ENCODE measurements at regions not wholly inside any gene's neighbourhood (a gene's known extent, or its start where the extent isn't known, plus 50 kb on each side); places are given as distances from the start of the nearest gene placed in this dataset.

GRCh38 chr21:28159396-28159795 is 833.3 kb downstream of the LTN1 start:
- H3K79me2 ChIP-seq (ENCODE audit: insufficient read depth, low read length) = no peaks in the 10 kb centered on the region
- TF ChIP-seq, protein P1, sequence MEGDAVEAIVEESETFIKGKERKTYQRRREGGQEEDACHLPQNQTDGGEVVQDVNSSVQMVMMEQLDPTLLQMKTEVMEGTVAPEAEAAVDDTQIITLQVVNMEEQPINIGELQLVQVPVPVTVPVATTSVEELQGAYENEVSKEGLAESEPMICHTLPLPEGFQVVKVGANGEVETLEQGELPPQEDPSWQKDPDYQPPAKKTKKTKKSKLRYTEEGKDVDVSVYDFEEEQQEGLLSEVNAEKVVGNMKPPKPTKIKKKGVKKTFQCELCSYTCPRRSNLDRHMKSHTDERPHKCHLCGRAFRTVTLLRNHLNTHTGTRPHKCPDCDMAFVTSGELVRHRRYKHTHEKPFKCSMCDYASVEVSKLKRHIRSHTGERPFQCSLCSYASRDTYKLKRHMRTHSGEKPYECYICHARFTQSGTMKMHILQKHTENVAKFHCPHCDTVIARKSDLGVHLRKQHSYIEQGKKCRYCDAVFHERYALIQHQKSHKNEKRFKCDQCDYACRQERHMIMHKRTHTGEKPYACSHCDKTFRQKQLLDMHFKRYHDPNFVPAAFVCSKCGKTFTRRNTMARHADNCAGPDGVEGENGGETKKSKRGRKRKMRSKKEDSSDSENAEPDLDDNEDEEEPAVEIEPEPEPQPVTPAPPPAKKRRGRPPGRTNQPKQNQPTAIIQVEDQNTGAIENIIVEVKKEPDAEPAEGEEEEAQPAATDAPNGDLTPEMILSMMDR (IDR thresholded peaks at IDR 0.05; ENCODE audit: borderline replicate concordance, extremely low read depth, low read length, poor library complexity, severe bottlenecking) = no peak
- TF ChIP-seq EZH2 (IDR thresholded peaks at IDR 0.05; ENCODE audit: borderline replicate concordance, low read depth, low read length, severe bottlenecking) = no peak
- H3K27me3 ChIP-seq (ENCODE audit: insufficient read depth, low read length, poor library complexity) = no peaks in the 10 kb centered on the region
- H3K9ac ChIP-seq (ENCODE audit: low read depth, low read length) = no peak overlapping the region
- H4K20me1 ChIP-seq (ENCODE audit: insufficient read depth, low read length) = no peaks in the 10 kb centered on the region
- no peak overlapping the region for H2AFZ ChIP-seq (ENCODE audit: low read depth, low read length)
- H3K36me3 ChIP-seq (ENCODE audit: insufficient read depth, low read length) = no peaks in the 10 kb centered on the region
- H3K4me3 ChIP-seq (ENCODE audit: low read depth in 1 of 2, low read length in 2 of 2) = no peak overlapping the region
- H3K4me1 ChIP-seq (ENCODE audit: insufficient read depth, low read length) = no peaks in the 10 kb centered on the region
- no peaks in the 10 kb centered on the region for H3K9me3 ChIP-seq (ENCODE audit: insufficient read depth, low read length, severe bottlenecking)
- no peak overlapping the region for H3K27ac ChIP-seq (ENCODE audit: low read length)
- ATAC-seq (ENCODE audit: insufficient read depth, low read depth) (no peak), DNase-seq (no peak)
- no peak overlapping the region for H3K4me2 ChIP-seq (ENCODE audit: insufficient read depth, low read length)

DNA sequence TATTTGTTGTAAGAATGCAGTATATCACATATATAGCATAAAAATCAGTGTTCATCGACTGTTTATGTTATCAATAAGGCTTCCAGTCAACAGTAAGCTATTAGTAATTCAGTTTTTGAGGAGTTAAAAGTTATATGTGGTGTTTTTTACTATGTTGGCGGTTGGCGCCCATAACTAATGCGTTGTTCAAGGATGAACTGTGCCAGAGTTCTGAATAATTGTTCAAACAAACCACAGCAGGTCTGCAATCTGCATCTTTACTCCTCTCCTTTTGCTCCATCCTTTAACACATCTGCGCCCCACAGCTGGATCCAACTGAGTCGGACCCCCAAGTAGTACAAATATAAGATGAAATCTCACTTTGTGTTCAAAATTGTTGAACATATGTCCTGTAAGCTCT is 836.1 kb downstream of the LTN1 start:
- H3K36me3 ChIP-seq (ENCODE audit: insufficient read depth, low read length) = no peaks in the 10 kb centered on the region
- H3K4me2 ChIP-seq (ENCODE audit: insufficient read depth, low read length) = no peak overlapping the region
- no peaks in the 10 kb centered on the region for H3K9me3 ChIP-seq (ENCODE audit: insufficient read depth, low read length, severe bottlenecking)
- no peaks in the 10 kb centered on the region for H3K27me3 ChIP-seq (ENCODE audit: insufficient read depth, low read length, poor library complexity)
- H4K20me1 ChIP-seq (ENCODE audit: insufficient read depth, low read length) = no peaks in the 10 kb centered on the region
- H2AFZ ChIP-seq (ENCODE audit: low read depth, low read length) = no peak overlapping the region
- no peak overlapping the region for H3K4me3 ChIP-seq (ENCODE audit: low read depth in 1 of 2, low read length in 2 of 2)
- no peak overlapping the region for H3K9ac ChIP-seq (ENCODE audit: low read depth, low read length)
- no peaks in the 10 kb centered on the region for H3K4me1 ChIP-seq (ENCODE audit: insufficient read depth, low read length)
- TF ChIP-seq, protein P1 (IDR thresholded peaks at IDR 0.05; ENCODE audit: borderline replicate concordance, extremely low read depth, low read length, poor library complexity, severe bottlenecking) = no peak
- TF ChIP-seq EZH2 (IDR thresholded peaks at IDR 0.05; ENCODE audit: borderline replicate concordance, low read depth, low read length, severe bottlenecking) = no peak
- ATAC-seq (ENCODE audit: insufficient read depth, low read depth) (no peak), DNase-seq (no peak)
- H3K27ac ChIP-seq (ENCODE audit: low read length) = no peak overlapping the region
- H3K79me2 ChIP-seq (ENCODE audit: insufficient read depth, low read length) = no peaks in the 10 kb centered on the region

GRCh38 chr21:28154121-28154520 is 838.6 kb downstream of the LTN1 start:
- no peaks in the 10 kb centered on the region for H3K27me3 ChIP-seq (ENCODE audit: insufficient read depth, low read length, poor library complexity)
- no peaks in the 10 kb centered on the region for H3K4me1 ChIP-seq (ENCODE audit: insufficient read depth, low read length)
- no peak for DNase-seq
- no peak overlapping the region for H3K4me3 ChIP-seq (ENCODE audit: low read depth in 1 of 2, low read length in 2 of 2)
- H2AFZ ChIP-seq (ENCODE audit: low read depth, low read length) = no peak overlapping the region
- H3K36me3 ChIP-seq (ENCODE audit: insufficient read depth, low read length) = no peaks in the 10 kb centered on the region
- no peaks in the 10 kb centered on the region for H3K79me2 ChIP-seq (ENCODE audit: insufficient read depth, low read length)
- H4K20me1 ChIP-seq (ENCODE audit: insufficient read depth, low read length) = no peaks in the 10 kb centered on the region
- H3K4me2 ChIP-seq (ENCODE audit: insufficient read depth, low read length) = no peak overlapping the region
- H3K9me3 ChIP-seq (ENCODE audit: insufficient read depth, low read length, severe bottlenecking) = no peaks in the 10 kb centered on the region
- no peak overlapping the region for H3K27ac ChIP-seq (ENCODE audit: low read length)
- TF ChIP-seq EZH2 (IDR thresholded peaks at IDR 0.05; ENCODE audit: borderline replicate concordance, low read depth, low read length, severe bottlenecking) = no peak
- TF ChIP-seq, protein P1 (IDR thresholded peaks at IDR 0.05; ENCODE audit: borderline replicate concordance, extremely low read depth, low read length, poor library complexity, severe bottlenecking) = no peak
- no peak for ATAC-seq (ENCODE audit: insufficient read depth, low read depth)
- H3K9ac ChIP-seq (ENCODE audit: low read depth, low read length) = no peak overlapping the region

DNA sequence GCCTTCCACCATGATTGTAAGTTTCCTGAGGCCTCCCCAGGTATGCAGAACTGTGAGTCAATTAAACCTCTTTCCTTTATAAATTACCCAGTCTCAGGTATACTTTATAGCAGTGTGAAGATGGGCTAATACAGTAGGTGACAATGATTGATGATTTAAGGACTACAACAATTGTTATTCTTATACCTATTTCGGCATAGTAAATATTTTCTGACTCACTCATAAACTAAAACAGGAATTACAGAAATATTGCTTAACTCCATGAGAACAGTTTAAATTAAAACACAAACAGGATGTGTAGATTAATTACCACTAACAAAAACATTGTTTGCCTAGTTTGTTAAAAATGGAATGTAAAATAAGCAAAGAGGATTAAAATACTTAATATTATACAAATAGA is 839.9 kb downstream of the LTN1 start:
- H2AFZ ChIP-seq (ENCODE audit: low read depth, low read length) = no peak overlapping the region

More for the DNA sequence above, 839.9 kb downstream of the LTN1 start:
- H3K79me2 ChIP-seq (ENCODE audit: insufficient read depth, low read length) = no peaks in the 10 kb centered on the region
- H3K4me1 ChIP-seq (ENCODE audit: insufficient read depth, low read length) = no peaks in the 10 kb centered on the region
- TF ChIP-seq, protein P1 (IDR thresholded peaks at IDR 0.05; ENCODE audit: borderline replicate concordance, extremely low read depth, low read length, poor library complexity, severe bottlenecking) = no peak
- TF ChIP-seq EZH2 (IDR thresholded peaks at IDR 0.05; ENCODE audit: borderline replicate concordance, low read depth, low read length, severe bottlenecking) = no peak
- DNase-seq (no peak), ATAC-seq (ENCODE audit: insufficient read depth, low read depth) (no peak)
- no peak overlapping the region for H3K9ac ChIP-seq (ENCODE audit: low read depth, low read length)
- H3K9me3 ChIP-seq (ENCODE audit: insufficient read depth, low read length, severe bottlenecking) = no peaks in the 10 kb centered on the region
- H3K36me3 ChIP-seq (ENCODE audit: insufficient read depth, low read length) = no peaks in the 10 kb centered on the region
- H3K27me3 ChIP-seq (ENCODE audit: insufficient read depth, low read length, poor library complexity) = no peaks in the 10 kb centered on the region
- H3K27ac ChIP-seq (ENCODE audit: low read length) = no peak overlapping the region
- H3K4me3 ChIP-seq (ENCODE audit: low read depth in 1 of 2, low read length in 2 of 2) = no peak overlapping the region
- H4K20me1 ChIP-seq (ENCODE audit: insufficient read depth, low read length) = no peaks in the 10 kb centered on the region
- H3K4me2 ChIP-seq (ENCODE audit: insufficient read depth, low read length) = no peak overlapping the region
